Testis (tissue), 2 donors: ENCODE measurements at regions not wholly inside any gene's neighbourhood (a gene's known extent, or its start where the extent isn't known, plus 50 kb on each side); places are given as distances from the start of the nearest gene placed in this dataset.

Experiments used
- DNase-seq: peaks from one replicate; pipeline ENCODE4 v3.0.0-alpha.2; 2019
- H3K27ac ChIP-seq, 2 donors: fragments of 200-600 bp; sonication (generic); one replicate each; pipeline ENCODE4 v1.5.1; 2019
- H3K27me3 ChIP-seq: fragments of 200-600 bp; sonication (generic); one replicate; pipeline ENCODE4 v1.5.1; 2019
- H3K36me3 ChIP-seq: fragments of 200-600 bp; sonication (generic); one replicate; pipeline ENCODE4 v1.5.1; 2017; ENCODE audit warnings: low read depth; ENCODE audit errors: missing control alignments
- H3K4me1 ChIP-seq: fragments of 200-600 bp; sonication (generic); one replicate; pipeline ENCODE4 v1.5.1; 2019
- H3K4me3 ChIP-seq, 2 donors: fragments of 200-600 bp; sonication (generic); one replicate each; pipeline ENCODE4 v1.5.1; 2017 to 2019
- H3K9me3 ChIP-seq: fragments of 200-600 bp; sonication (generic); one replicate; pipeline ENCODE4 v1.5.1; 2017
- POLR2A ChIP-seq: fragments of 450-650 bp; IDR thresholded peaks from one replicate; pipeline ENCODE4 v1.6.1; 2017; ENCODE audit warnings: antibody characterized with exemption, mild to moderate bottlenecking, moderate library complexity
- WGBS, 2 donors: methylation state at CpG; one replicate each; pipeline ENCODE4 v1.1.5; 2018; 5-methylcytosine and 5-hydroxymethylcytosine counted together
- intact Hi-C: fragments of 100-400 bp; cut with DNase I; formaldehyde crosslinking; loops from one replicate; pipeline ENCODE4 v1.15.1; 2023; ENCODE audit warnings: low total_unique reads
- TF ChIP-seq, protein P1 (sequence below), 3 experiments: fragments of 450-650 bp in 2 of 3; fragments of 200-600 bp in 1 of 3; sonication (generic) in 1 of 3; IDR thresholded peaks; one replicate each; pipeline ENCODE4 v1.5.1; 2016 to 2019; ENCODE audit warnings: antibody characterized with exemption in 3 of 3, mild to moderate bottlenecking in 2 of 3, moderate library complexity in 1 of 3

DNA sequence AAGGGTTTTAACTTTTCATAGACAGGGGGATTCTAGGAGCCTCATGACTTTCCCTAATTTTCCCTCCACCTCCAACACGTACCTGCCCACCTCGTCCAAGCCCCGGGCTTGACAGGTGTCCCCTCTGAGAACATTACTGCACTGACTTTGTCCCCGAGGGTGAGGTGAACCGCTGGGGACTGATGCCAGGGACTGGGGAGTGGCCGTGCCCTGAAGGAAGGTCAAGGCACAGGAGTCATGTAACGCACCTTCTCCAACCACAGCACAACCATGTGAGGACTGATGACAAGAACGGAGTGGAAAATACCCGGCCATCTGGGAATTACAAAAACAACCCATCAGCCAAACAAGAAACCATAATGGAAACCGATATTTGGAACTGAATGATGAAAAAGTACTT lies 214.7 kb upstream of the C14orf180 start:
- no peak for DNase-seq
- H3K27ac ChIP-seq, result no peak overlapping the region
- H3K27me3 ChIP-seq, result no peaks in the 10 kb centered on the region
- TF ChIP-seq, protein P1, sequence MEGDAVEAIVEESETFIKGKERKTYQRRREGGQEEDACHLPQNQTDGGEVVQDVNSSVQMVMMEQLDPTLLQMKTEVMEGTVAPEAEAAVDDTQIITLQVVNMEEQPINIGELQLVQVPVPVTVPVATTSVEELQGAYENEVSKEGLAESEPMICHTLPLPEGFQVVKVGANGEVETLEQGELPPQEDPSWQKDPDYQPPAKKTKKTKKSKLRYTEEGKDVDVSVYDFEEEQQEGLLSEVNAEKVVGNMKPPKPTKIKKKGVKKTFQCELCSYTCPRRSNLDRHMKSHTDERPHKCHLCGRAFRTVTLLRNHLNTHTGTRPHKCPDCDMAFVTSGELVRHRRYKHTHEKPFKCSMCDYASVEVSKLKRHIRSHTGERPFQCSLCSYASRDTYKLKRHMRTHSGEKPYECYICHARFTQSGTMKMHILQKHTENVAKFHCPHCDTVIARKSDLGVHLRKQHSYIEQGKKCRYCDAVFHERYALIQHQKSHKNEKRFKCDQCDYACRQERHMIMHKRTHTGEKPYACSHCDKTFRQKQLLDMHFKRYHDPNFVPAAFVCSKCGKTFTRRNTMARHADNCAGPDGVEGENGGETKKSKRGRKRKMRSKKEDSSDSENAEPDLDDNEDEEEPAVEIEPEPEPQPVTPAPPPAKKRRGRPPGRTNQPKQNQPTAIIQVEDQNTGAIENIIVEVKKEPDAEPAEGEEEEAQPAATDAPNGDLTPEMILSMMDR (IDR thresholded peaks at IDR 0.05), result no peak
- no peak for TF ChIP-seq POLR2A
- H3K4me3 ChIP-seq, result no peak overlapping the region
- H3K36me3 ChIP-seq, result no peaks in the 10 kb centered on the region
- 91 to 94% methylated on average over 10 of the region's 10 CpGs for WGBS, 2 donors
- H3K4me1 ChIP-seq, result no peaks in the 10 kb centered on the region
- intact Hi-C loops, result no loop called here
- no peaks in the 10 kb centered on the region for H3K9me3 ChIP-seq

DNA sequence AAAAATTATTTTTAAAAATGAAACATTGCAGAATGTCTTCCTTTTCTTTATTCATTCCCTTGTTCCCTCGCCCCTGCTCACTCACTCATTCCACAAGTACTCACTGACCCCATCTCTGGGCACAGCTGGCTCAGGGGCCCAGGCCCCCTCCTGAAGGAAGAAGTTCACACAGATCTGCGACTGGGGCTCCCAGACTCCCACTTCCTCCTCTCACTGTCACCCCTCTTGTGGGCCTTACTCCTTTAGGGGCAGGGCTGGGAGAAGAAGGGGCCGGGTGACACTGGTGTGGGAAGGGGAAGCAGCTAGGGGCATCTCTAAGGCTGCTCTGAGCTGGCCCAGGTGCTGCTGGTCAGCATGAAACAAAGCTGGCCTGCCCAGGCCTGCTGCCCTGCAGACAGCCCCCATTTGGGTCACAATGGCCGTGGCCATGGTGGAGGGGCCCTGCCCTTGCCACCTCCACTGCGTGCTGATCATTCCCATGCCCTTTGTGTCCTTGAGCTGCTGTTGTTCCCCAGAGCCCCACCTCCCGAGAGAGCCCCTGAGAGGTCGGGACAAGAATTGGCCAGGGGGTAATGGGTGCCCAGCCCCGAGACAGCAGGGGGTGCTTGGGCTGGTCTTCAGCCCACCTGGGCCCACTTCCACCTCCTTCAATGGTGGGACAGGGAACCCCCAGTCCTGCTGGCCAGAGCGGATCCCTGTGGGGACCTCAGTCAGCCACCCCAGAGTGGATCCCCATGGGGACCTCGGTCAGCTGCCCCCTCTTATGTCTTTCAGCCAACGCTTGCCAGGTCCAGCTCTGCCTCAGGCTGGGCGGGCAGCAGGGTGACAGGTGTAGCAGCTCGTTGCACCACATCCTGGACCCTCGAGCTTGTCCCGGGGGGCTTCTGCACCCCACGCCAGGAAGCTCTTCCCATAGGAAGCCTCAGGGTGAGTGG lies 212.4 kb upstream of the C14orf180 start:
- Histone ChIP-seq H3K27ac (no peak overlapping the region), H3K4me1 (no peaks in the 10 kb centered on the region), H3K27me3 (no peaks in the 10 kb centered on the region), H3K36me3 (no peaks in the 10 kb centered on the region), H3K9me3 (no peaks in the 10 kb centered on the region), H3K4me3 (no peak overlapping the region)
- 89 to 90% methylated on average over 4 to 16 of the region's 16 CpGs for WGBS, 2 donors
- no peak for TF ChIP-seq POLR2A
- TF ChIP-seq, protein P1 (IDR thresholded peaks at IDR 0.05), result no peak
- intact Hi-C loops, result no loop called here
- no peak for DNase-seq

DNA sequence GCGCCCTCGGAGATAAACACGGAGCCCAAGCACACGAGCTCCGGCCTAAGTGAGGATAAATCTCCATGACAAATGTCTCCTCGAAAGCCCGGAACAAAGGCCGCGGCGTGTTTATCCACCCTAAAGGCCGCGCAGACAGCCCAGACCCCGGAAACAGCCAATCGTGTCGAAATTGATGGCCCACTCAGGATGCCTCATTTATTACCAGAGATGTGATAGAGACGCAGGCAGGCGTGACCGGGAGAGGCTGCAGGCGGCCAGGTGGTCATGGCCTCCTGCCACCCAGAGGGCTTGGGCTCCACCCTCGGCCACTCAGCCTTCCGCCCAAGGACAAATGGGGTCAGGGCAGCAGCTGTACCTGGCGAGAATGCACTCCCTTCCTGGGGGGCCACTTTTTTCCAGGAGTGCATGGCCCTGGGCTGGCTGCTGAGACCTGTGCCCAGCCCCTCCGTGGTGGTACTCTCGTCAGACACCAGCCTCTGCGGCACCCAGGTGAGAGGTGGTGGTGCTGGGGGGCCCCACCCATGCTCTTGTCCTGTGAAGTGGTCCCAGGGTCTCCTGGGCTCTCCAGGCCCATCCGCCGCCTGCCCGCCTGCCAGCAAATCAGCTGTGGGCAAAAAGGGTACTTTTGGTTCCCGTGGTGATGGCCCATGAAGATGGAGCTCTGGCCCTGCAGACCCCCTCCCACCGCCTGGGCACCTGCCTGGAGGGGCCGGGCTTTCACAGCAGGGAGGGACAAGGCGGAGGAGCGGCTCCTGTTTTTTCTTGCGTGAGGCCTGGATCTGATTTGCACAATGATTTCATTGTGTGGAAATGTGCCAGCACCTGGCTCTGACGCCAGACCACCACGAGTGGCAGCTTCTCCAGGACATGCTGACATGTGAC lies 211.5 kb upstream of the C14orf180 start:
- TF ChIP-seq, protein P1 (IDR thresholded peaks at IDR 0.05), result no peak
- TF ChIP-seq POLR2A, result no peak
- Histone ChIP-seq H3K36me3 (no peaks in the 10 kb centered on the region), H3K4me1 (no peaks in the 10 kb centered on the region), H3K4me3 (no peak overlapping the region), H3K27ac (no peak overlapping the region), H3K27me3 (no peaks in the 10 kb centered on the region), H3K9me3 (no peaks in the 10 kb centered on the region)
- DNase-seq, result no peak
- 82 to 83% methylated on average over 15 to 36 of the region's 36 CpGs for WGBS, 2 donors
- intact Hi-C loops, result no loop called here

DNA sequence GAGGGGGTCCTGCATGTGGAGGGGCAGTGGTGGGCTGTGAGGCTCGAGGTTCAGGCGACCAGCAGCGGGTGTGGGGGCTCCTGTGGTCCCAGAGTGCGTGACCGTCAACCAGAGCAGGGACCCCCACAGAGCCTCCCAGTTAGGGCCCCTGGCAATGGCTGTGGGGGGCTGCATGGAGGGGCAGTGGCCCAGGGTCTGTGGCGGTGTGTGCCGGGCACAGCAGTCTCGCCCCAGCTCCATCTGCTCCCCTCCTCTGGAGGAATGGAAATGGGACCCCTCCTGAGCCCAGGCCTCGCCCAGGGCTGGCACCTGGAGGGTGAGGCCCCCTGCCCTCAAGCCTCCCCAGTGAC lies 210.8 kb upstream of the C14orf180 start:
- intact Hi-C loops, result no loop called here
- no peak for TF ChIP-seq POLR2A
- TF ChIP-seq, protein P1 (IDR thresholded peaks at IDR 0.05), result no peak
- Histone ChIP-seq H3K4me3 (no peak overlapping the region), H3K36me3 (no peaks in the 10 kb centered on the region), H3K9me3 (no peaks in the 10 kb centered on the region), H3K4me1 (no peaks in the 10 kb centered on the region), H3K27me3 (no peaks in the 10 kb centered on the region), H3K27ac (no peak overlapping the region)
- 87 to 100% methylated on average over 1 to 9 of the region's 9 CpGs for WGBS, 2 donors
- no peak for DNase-seq
